ENCODE measurements at regions not wholly inside any gene's neighbourhood (a gene's known extent, or its start where the extent isn't known, plus 50 kb on each side); places are given as distances from the start of the nearest gene placed in this dataset.

DNA sequence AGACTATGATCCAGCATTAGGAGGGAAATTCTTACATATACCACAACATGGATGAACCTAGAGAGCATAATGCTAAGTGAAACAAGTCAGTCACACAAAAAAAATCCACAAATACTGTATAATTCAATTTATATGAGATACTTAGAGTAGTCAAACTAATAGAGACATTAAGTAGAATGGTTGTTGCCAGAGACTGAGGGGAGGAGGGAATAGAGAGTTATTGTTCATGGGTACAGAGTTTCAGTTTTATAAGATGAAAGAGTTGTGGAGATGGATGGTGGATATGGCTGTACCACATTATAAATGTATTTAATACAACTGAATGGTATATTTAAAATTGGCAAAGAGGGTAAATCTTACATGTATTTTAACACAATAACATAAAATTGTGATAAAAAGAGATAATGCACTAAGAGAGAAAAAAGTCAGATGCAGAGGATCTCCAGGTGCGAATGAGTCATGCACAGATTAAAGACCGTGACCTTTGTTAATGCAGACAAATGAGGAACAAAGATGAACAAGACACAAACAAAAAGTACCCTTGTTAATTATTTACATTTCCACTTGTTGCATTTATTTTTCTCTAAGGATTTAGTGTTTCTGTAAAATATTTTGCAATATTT lies 541.7 kb upstream of the MEX3C start:
- TF ChIP-seq CTCF (conservative IDR thresholded peaks at IDR 0.05) = no peak

GRCh38 chr18:51751901-51752300 lies 554.4 kb upstream of the MEX3C start:
- H3K27me3 Mint-ChIP-seq (ENCODE audit: low read depth) = no peaks in the 10 kb centered on the region
- H3K36me3 Mint-ChIP-seq (ENCODE audit: low read depth) = no peaks in the 10 kb centered on the region
- H3K4me3 Mint-ChIP-seq = no peak overlapping the region
- H3K27ac Mint-ChIP-seq (ENCODE audit: unreplicated experiment) = no peak overlapping the region
- no peak for TF ChIP-seq CTCF (conservative IDR thresholded peaks at IDR 0.05)
- DNase-seq (ENCODE audit: low read depth, low spot score) = no peak
- peaks cover 2% of the 10 kb centered on the region for H3K9me3 Mint-ChIP-seq
- H3K4me1 Mint-ChIP-seq = peaks cover 5% of the 10 kb centered on the region

More for the DNA sequence above, 541.7 kb upstream of the MEX3C start:
- Mint-ChIP-seq H3K4me3 (no peak overlapping the region), H3K36me3 (ENCODE audit: low read depth) (no peaks in the 10 kb centered on the region), H3K4me1 (no peaks in the 10 kb centered on the region), H3K27ac (ENCODE audit: unreplicated experiment) (no peak overlapping the region), H3K27me3 (ENCODE audit: low read depth) (no peaks in the 10 kb centered on the region), H3K9me3 (peaks cover 3% of the 10 kb centered on the region)
- no peak for DNase-seq (ENCODE audit: low read depth, low spot score)

- H3K27ac Mint-ChIP-seq (ENCODE audit: unreplicated experiment) = no peak overlapping the region
- H3K36me3 Mint-ChIP-seq (ENCODE audit: low read depth) = no peaks in the 10 kb centered on the region
- H3K27me3 Mint-ChIP-seq (ENCODE audit: low read depth) = no peaks in the 10 kb centered on the region
- TF ChIP-seq CTCF (conservative IDR thresholded peaks at IDR 0.05) = no peak
- H3K4me1 Mint-ChIP-seq = peaks cover 5% of the 10 kb centered on the region
- H3K9me3 Mint-ChIP-seq = no peaks in the 10 kb centered on the region
- DNase-seq (ENCODE audit: low read depth, low spot score) = no peak
- no peak overlapping the region for H3K4me3 Mint-ChIP-seq
These were observed 556.0 kb upstream of the MEX3C start for GRCh38 chr18:51753365-51754057.

DNA sequence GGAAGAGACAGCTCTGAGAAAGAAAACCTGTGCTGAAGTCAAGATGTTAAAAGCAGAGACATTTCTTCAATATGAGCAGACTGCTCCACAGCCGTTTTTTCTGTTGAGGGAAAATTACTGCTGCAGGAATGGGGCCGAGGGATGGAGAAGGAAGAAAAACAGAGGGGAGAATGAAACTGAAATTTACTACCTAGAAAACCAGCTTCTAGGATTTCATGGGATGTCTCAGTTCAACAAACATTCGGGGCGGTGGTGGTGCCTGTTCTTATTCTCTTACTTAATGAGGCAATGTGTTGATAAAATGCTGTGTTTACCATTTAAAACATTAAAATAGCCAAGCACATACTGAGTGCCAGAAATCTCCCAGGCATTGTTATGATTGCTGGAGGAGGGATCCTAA lies 557.1 kb upstream of the MEX3C start:
- no peaks in the 10 kb centered on the region for H3K36me3 Mint-ChIP-seq (ENCODE audit: low read depth)
- no peak overlapping the region for H3K27ac Mint-ChIP-seq (ENCODE audit: unreplicated experiment)
- no peaks in the 10 kb centered on the region for H3K27me3 Mint-ChIP-seq (ENCODE audit: low read depth)
- no peak overlapping the region for H3K4me3 Mint-ChIP-seq
- no peak for TF ChIP-seq CTCF (conservative IDR thresholded peaks at IDR 0.05)
- DNase-seq (ENCODE audit: low read depth, low spot score) = no peak
- H3K4me1 Mint-ChIP-seq = peaks cover 5% of the 10 kb centered on the region
- no peaks in the 10 kb centered on the region for H3K9me3 Mint-ChIP-seq

- TF ChIP-seq CTCF (conservative IDR thresholded peaks at IDR 0.05) = no peak
- H3K4me3 Mint-ChIP-seq = no peak overlapping the region
- H3K9me3 Mint-ChIP-seq = no peaks in the 10 kb centered on the region
- H3K27ac Mint-ChIP-seq (ENCODE audit: unreplicated experiment) = no peak overlapping the region
- H3K4me1 Mint-ChIP-seq = peaks cover 5% of the 10 kb centered on the region
- DNase-seq (ENCODE audit: low read depth, low spot score) = no peak
- H3K27me3 Mint-ChIP-seq (ENCODE audit: low read depth) = no peaks in the 10 kb centered on the region
- no peaks in the 10 kb centered on the region for H3K36me3 Mint-ChIP-seq (ENCODE audit: low read depth)
These were observed 559.9 kb upstream of the MEX3C start for GRCh38 chr18:51757255-51757924.
